ENCODE measurements at regions not wholly inside any gene's neighbourhood (a gene's known extent, or its start where the extent isn't known, plus 50 kb on each side); places are given as distances from the start of the nearest gene placed in this dataset.

DNA sequence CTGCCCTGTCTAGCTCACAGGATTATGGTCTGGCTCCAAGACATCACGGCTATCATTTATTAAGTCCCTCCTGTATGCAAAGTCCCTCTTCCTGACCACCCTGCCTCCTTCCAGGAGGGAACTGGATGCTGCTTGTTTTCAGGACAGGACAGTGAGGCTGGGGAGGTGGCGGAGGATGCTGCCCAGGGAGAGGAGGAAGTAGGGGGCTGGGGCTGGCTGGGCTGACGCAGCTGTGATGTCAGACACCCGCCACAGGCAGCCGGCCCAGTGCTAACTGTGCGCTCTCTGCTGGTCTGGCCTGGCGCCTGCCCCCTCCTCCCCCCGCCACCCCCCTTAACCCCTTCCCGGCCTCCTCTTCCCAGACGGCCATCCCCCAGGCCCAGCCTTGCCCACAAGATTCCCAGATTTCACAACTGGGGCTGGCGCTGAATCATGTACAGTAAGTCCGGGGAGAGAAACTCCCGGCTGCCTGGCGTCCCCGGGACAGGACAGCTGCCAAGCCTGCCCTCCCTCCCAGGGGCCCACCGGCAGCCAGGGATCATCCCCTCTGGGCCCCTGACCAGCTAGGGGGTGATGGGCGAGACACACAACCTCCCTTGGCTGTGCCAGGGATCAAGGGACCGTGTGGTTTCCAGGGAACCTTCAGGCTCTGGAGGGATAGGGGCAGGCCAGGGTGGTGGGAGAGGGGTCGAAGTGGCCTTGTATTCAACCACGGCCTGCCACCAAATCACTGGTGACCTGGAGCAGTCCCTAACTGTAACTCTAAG, 118.1 kb downstream of the CEBPB start:
- TF ChIP-seq, protein P1, sequence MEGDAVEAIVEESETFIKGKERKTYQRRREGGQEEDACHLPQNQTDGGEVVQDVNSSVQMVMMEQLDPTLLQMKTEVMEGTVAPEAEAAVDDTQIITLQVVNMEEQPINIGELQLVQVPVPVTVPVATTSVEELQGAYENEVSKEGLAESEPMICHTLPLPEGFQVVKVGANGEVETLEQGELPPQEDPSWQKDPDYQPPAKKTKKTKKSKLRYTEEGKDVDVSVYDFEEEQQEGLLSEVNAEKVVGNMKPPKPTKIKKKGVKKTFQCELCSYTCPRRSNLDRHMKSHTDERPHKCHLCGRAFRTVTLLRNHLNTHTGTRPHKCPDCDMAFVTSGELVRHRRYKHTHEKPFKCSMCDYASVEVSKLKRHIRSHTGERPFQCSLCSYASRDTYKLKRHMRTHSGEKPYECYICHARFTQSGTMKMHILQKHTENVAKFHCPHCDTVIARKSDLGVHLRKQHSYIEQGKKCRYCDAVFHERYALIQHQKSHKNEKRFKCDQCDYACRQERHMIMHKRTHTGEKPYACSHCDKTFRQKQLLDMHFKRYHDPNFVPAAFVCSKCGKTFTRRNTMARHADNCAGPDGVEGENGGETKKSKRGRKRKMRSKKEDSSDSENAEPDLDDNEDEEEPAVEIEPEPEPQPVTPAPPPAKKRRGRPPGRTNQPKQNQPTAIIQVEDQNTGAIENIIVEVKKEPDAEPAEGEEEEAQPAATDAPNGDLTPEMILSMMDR (conservative IDR thresholded peaks at IDR 0.05): no peak
- TF ChIP-seq ZFX (IDR thresholded peaks at IDR 0.05): no peak
